ENCODE measurements at regions not wholly inside any gene's neighbourhood (a gene's known extent, or its start where the extent isn't known, plus 50 kb on each side); places are given as distances from the start of the nearest gene placed in this dataset.

GRCh38 chr4:179858221-179858620 is 2385.0 kb upstream of the TENM3 start:
- intact Hi-C loops (cut with DNase I), result no loop called here
- no peaks in the 10 kb centered on the region for H3K36me3 ChIP-seq
- ATAC-seq, result no peak
- 75 to 86% (median 84%) methylated on average over 4 of the region's 4 CpGs for WGBS, 4 donors
- H3K4me3 ChIP-seq, result no peak overlapping the region
- H3K27ac ChIP-seq, result no peak overlapping the region
- no peaks in the 10 kb centered on the region for H3K4me1 ChIP-seq
- no peaks in the 10 kb centered on the region for H3K9me3 ChIP-seq
- DNase-seq, result no peak
- H3K27me3 ChIP-seq, result no peaks in the 10 kb centered on the region
- TF ChIP-seq POLR2A (IDR thresholded peaks at IDR 0.05) (no peak), CTCF (IDR thresholded peaks at IDR 0.05) (no peak)

GRCh38 chr4:179867300-179867878 is 2375.8 kb upstream of the TENM3 start:
- Histone ChIP-seq H3K27me3 (no peaks in the 10 kb centered on the region), H3K4me3 (no peak overlapping the region), H3K36me3 (no peaks in the 10 kb centered on the region), H3K4me1 (no peaks in the 10 kb centered on the region), H3K9me3 (no peaks in the 10 kb centered on the region), H3K27ac (no peak overlapping the region)
- WGBS, 4 donors, result 6 to 30% (median 9%) methylated on average over 6 of the region's 6 CpGs
- intact Hi-C loops (cut with DNase I), result no loop called here
- no peak for ATAC-seq
- TF ChIP-seq CTCF (IDR thresholded peaks at IDR 0.05) (peak in 6 of 12 donors; percentile 15 to 46 (median 32)), POLR2A (IDR thresholded peaks at IDR 0.05) (no peak)
- DNase-seq, result no peak

GRCh38 chr4:179871726-179872125 is 2371.5 kb upstream of the TENM3 start:
- DNase-seq (no peak), ATAC-seq (no peak)
- Histone ChIP-seq H3K9me3 (peaks cover 0 to 4% (median 0%) of the 10 kb centered on the region in 12 donors), H3K27ac (no peak overlapping the region), H3K27me3 (no peaks in the 10 kb centered on the region), H3K4me1 (no peaks in the 10 kb centered on the region), H3K4me3 (no peak overlapping the region), H3K36me3 (no peaks in the 10 kb centered on the region)
- TF ChIP-seq CTCF (IDR thresholded peaks at IDR 0.05), result no peak
- TF ChIP-seq POLR2A (IDR thresholded peaks at IDR 0.05), result no peak
- intact Hi-C loops (cut with DNase I), result no loop called here
- WGBS, 4 donors, result 64 to 90% (median 83%) methylated on average over 1 of the region's 1 CpG

- no peak for DNase-seq
- Histone ChIP-seq H3K4me3 (no peak overlapping the region), H3K36me3 (no peaks in the 10 kb centered on the region), H3K27me3 (no peaks in the 10 kb centered on the region), H3K9me3 (peaks cover 0 to 4% (median 0%) of the 10 kb centered on the region in 12 donors), H3K4me1 (no peaks in the 10 kb centered on the region), H3K27ac (no peak overlapping the region)
- no peak for TF ChIP-seq CTCF (IDR thresholded peaks at IDR 0.05)
- TF ChIP-seq POLR2A (IDR thresholded peaks at IDR 0.05), result no peak
- intact Hi-C loops (cut with DNase I), result no loop called here
- WGBS, 4 donors, result 34 to 54% (median 43%) methylated on average over 3 of the region's 3 CpGs
- no peak for ATAC-seq
These were observed 2370.4 kb upstream of the TENM3 start for GRCh38 chr4:179872755-179873154.

All from heart left ventricle (tissue), 16 donors.